Activated CD4-positive, alpha-beta T cell treated with anti-CD3 and anti-CD28 coated beads, Interleukin-2, amount 50 U/mL, for 48 hours (primary cell): ENCODE measurements at regions not wholly inside any gene's neighbourhood (a gene's known extent, or its start where the extent isn't known, plus 50 kb on each side); places are given as distances from the start of the nearest gene placed in this dataset.
A peak's percentile ranks its signal among the peaks of the same experiment; 100 is the strongest.

Experiments used
- DNase-seq, 2 experiments: peaks; one replicate each; pipeline ENCODE4 v3.0.0-alpha.2; 2020

DNA sequence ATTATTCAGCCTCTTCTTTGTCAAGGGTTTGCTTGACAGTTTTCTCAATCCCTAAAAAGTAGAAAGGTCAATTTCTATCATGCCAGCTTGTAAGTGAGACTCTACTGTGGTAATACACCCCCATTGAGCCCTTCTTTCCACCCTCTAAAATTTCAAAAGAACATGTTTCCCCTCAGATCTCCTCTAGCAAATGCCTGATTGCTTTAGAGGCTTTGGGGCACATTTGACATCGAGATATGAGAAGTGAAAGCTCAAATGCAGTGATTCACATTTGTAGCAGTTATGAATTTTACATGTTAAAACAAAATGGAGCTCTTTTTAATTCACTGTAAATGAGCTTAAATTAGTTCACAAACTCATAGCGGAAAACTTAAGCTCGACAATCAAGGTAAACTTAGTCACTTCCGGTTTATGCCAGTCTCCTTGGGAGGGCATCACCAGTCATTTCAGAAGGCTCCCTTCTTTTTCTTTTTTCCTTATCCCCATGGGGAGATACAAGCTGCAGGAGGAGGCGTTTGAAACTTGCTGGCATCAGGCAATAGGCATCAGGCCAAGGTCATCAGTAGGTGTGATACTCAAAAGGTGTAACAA is 55.3 kb upstream of the ADO start:
- peak; percentile 13 to 16 for DNase-seq
